Parathyroid adenoma (tissue), 2 donors: ENCODE measurements at regions not wholly inside any gene's neighbourhood (a gene's known extent, or its start where the extent isn't known, plus 50 kb on each side); places are given as distances from the start of the nearest gene placed in this dataset.

Experiments
- H2AFZ ChIP-seq: fragments of 300-600 bp; sonication (generic); one replicate; pipeline ENCODE4 v1.7.0; 2017; ENCODE audit warnings: antibody characterized with exemption, mild to moderate bottlenecking
- H3K27ac ChIP-seq: fragments of 300-600 bp; sonication (generic); one replicate; pipeline ENCODE4 v1.7.0; 2017
- H3K27me3 ChIP-seq: fragments of 300-600 bp; sonication (generic); one replicate; pipeline ENCODE4 v1.7.0; 2017; ENCODE audit warnings: low read length; ENCODE audit not compliant: control insufficient read depth, insufficient read depth
- H3K36me3 ChIP-seq: fragments of 300-600 bp; sonication (generic); one replicate; pipeline ENCODE4 v1.7.0; 2017; ENCODE audit warnings: low read length; ENCODE audit not compliant: control insufficient read depth, insufficient read depth
- H3K4me1 ChIP-seq: fragments of 300-600 bp; sonication (generic); one replicate; pipeline ENCODE4 v1.7.0; 2017; ENCODE audit warnings: control low read depth
- H3K4me2 ChIP-seq: fragments of 300-600 bp; sonication (generic); one replicate; pipeline ENCODE4 v1.7.0; 2017; ENCODE audit warnings: low read length
- H3K4me3 ChIP-seq: fragments of 300-600 bp; sonication (generic); one replicate; pipeline ENCODE4 v1.7.0; 2017; ENCODE audit warnings: low read depth, low read length
- H3K79me2 ChIP-seq: fragments of 300-600 bp; sonication (generic); one replicate; pipeline ENCODE4 v1.7.0; 2017; ENCODE audit warnings: control low read depth
- H3K9ac ChIP-seq: fragments of 300-600 bp; sonication (generic); one replicate; pipeline ENCODE4 v1.7.0; 2017; ENCODE audit warnings: mild to moderate bottlenecking
- H3K9me3 ChIP-seq: fragments of 300-600 bp; sonication (generic); one replicate; pipeline ENCODE4 v1.7.0; 2017; ENCODE audit warnings: low read length; ENCODE audit not compliant: control insufficient read depth
- CTCF ChIP-seq: fragments of 300-600 bp; sonication (generic); IDR thresholded peaks from one replicate; pipeline ENCODE4 v1.7.0; 2017; ENCODE audit warnings: antibody characterized with exemption, mild to moderate bottlenecking
- donor health status: primary hyperparathyroidism.

- Histone ChIP-seq H3K4me2 (no peak overlapping the region), H3K27me3 (no peaks in the 10 kb centered on the region), H3K36me3 (no peaks in the 10 kb centered on the region), H3K9me3 (no peaks in the 10 kb centered on the region), H2AFZ (no peak overlapping the region), H3K4me3 (no peak overlapping the region), H3K4me1 (no peaks in the 10 kb centered on the region), H3K79me2 (no peaks in the 10 kb centered on the region), H3K27ac (no peak overlapping the region), H3K9ac (no peak overlapping the region)
- no peak for TF ChIP-seq CTCF
Measured at GRCh38 chr18:60599995-60600394, 227.4 kb upstream of the MC4R start.

- H3K27ac ChIP-seq, result no peak overlapping the region
- no peak overlapping the region for H2AFZ ChIP-seq
- H3K27me3 ChIP-seq, result no peaks in the 10 kb centered on the region
- H3K4me3 ChIP-seq, result no peak overlapping the region
- H3K9me3 ChIP-seq, result no peaks in the 10 kb centered on the region
- H3K36me3 ChIP-seq, result no peaks in the 10 kb centered on the region
- no peak overlapping the region for H3K4me2 ChIP-seq
- H3K9ac ChIP-seq, result no peak overlapping the region
- no peak for TF ChIP-seq CTCF
- no peaks in the 10 kb centered on the region for H3K4me1 ChIP-seq
- H3K79me2 ChIP-seq, result no peaks in the 10 kb centered on the region
Measured at GRCh38 chr18:60601249-60601648, 228.7 kb upstream of the MC4R start.

- H3K9ac ChIP-seq, result no peak overlapping the region
- no peak overlapping the region for H3K4me2 ChIP-seq
- TF ChIP-seq CTCF, result no peak
- H3K27me3 ChIP-seq, result no peaks in the 10 kb centered on the region
- no peaks in the 10 kb centered on the region for H3K36me3 ChIP-seq
- H3K79me2 ChIP-seq, result no peaks in the 10 kb centered on the region
- no peaks in the 10 kb centered on the region for H3K4me1 ChIP-seq
- no peak overlapping the region for H3K4me3 ChIP-seq
- no peak overlapping the region for H2AFZ ChIP-seq
- no peak overlapping the region for H3K27ac ChIP-seq
- H3K9me3 ChIP-seq, result no peaks in the 10 kb centered on the region
Measured at GRCh38 chr18:60623331-60623730, 250.8 kb upstream of the MC4R start.

GRCh38 chr18:60624207-60624606 lies 251.6 kb upstream of the MC4R start:
- Histone ChIP-seq H3K9ac (no peak overlapping the region), H2AFZ (no peak overlapping the region), H3K4me1 (no peaks in the 10 kb centered on the region), H3K27ac (no peak overlapping the region), H3K36me3 (no peaks in the 10 kb centered on the region), H3K9me3 (no peaks in the 10 kb centered on the region), H3K27me3 (no peaks in the 10 kb centered on the region), H3K79me2 (no peaks in the 10 kb centered on the region), H3K4me3 (no peak overlapping the region), H3K4me2 (no peak overlapping the region)
- TF ChIP-seq CTCF, result no peak

GRCh38 chr18:60639836-60640235 lies 267.3 kb upstream of the MC4R start:
- H3K4me2 ChIP-seq, result no peak overlapping the region
- no peak overlapping the region for H3K9ac ChIP-seq
- no peaks in the 10 kb centered on the region for H3K36me3 ChIP-seq
- TF ChIP-seq CTCF, result no peak
- H3K4me1 ChIP-seq, result no peaks in the 10 kb centered on the region
- H3K27me3 ChIP-seq, result no peaks in the 10 kb centered on the region
- H3K27ac ChIP-seq, result no peak overlapping the region
- H3K4me3 ChIP-seq, result no peak overlapping the region
- H3K79me2 ChIP-seq, result no peaks in the 10 kb centered on the region
- H3K9me3 ChIP-seq, result no peaks in the 10 kb centered on the region
- H2AFZ ChIP-seq, result no peak overlapping the region
